ENCODE measurements at regions not wholly inside any gene's neighbourhood (a gene's known extent, or its start where the extent isn't known, plus 50 kb on each side); places are given as distances from the start of the nearest gene placed in this dataset.

DNA sequence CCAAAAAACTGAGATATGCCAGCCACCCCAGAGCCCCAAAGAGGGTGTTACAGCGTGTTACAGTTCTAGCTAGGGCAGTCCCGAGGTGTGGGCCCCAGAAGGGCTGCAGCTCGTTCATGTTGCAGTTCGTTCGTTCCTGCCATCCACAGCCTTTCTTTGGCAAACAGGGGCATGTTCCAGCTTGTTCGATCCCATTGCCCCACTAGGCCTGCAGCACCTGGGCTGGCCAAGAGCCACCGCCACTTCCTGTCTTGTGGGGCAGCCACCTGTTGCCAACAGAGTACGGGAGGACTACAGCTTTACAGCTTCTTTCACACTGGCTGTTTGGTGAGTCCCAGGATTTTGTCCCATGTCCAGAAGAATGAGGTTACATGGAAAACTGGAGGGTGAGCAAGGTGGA lies 198.1 kb downstream of the MMUT start:
- intact Hi-C loops (cut with DNase I; ENCODE audit: low total_unique reads), result no loop called here
- no peak overlapping the region for H3K4me3 ChIP-seq
- no peaks in the 10 kb centered on the region for H3K4me1 ChIP-seq
- no peaks in the 10 kb centered on the region for H3K36me3 ChIP-seq
- TF ChIP-seq POLR2AphosphoS5 (IDR thresholded peaks at IDR 0.05) (no peak), POLR2A (IDR thresholded peaks at IDR 0.05) (no peak), CTCF (IDR thresholded peaks at IDR 0.05) (no peak)
- H3K27me3 ChIP-seq, result no peaks in the 10 kb centered on the region
- H3K9me3 ChIP-seq, result no peaks in the 10 kb centered on the region
- no peak overlapping the region for H3K27ac ChIP-seq
- no peak for DNase-seq (ENCODE audit: low spot score in 2 of 2)

- H3K9me3 ChIP-seq, result no peaks in the 10 kb centered on the region
- H3K27ac ChIP-seq, result no peak overlapping the region
- intact Hi-C loops (cut with DNase I; ENCODE audit: low total_unique reads), result no loop called here
- no peak overlapping the region for H3K4me3 ChIP-seq
- H3K27me3 ChIP-seq, result no peaks in the 10 kb centered on the region
- no peaks in the 10 kb centered on the region for H3K4me1 ChIP-seq
- DNase-seq (ENCODE audit: low spot score in 2 of 2), result no peak
- H3K36me3 ChIP-seq, result no peaks in the 10 kb centered on the region
- TF ChIP-seq POLR2AphosphoS5 (IDR thresholded peaks at IDR 0.05), result no peak
- TF ChIP-seq POLR2A (IDR thresholded peaks at IDR 0.05), result no peak
- no peak for TF ChIP-seq CTCF (IDR thresholded peaks at IDR 0.05)
Measured at GRCh38 chr6:49264496-49264895, 198.6 kb downstream of the MMUT start.

- Histone ChIP-seq H3K4me1 (no peaks in the 10 kb centered on the region), H3K27me3 (no peaks in the 10 kb centered on the region), H3K4me3 (no peak overlapping the region), H3K9me3 (no peaks in the 10 kb centered on the region), H3K27ac (no peak overlapping the region), H3K36me3 (no peaks in the 10 kb centered on the region)
- intact Hi-C loops (cut with DNase I; ENCODE audit: low total_unique reads), result no loop called here
- no peak for DNase-seq (ENCODE audit: low spot score in 2 of 2)
- TF ChIP-seq POLR2AphosphoS5 (IDR thresholded peaks at IDR 0.05) (no peak), POLR2A (IDR thresholded peaks at IDR 0.05) (no peak), CTCF (IDR thresholded peaks at IDR 0.05) (no peak)
Measured at GRCh38 chr6:49257549-49257948, 205.5 kb downstream of the MMUT start.

DNA sequence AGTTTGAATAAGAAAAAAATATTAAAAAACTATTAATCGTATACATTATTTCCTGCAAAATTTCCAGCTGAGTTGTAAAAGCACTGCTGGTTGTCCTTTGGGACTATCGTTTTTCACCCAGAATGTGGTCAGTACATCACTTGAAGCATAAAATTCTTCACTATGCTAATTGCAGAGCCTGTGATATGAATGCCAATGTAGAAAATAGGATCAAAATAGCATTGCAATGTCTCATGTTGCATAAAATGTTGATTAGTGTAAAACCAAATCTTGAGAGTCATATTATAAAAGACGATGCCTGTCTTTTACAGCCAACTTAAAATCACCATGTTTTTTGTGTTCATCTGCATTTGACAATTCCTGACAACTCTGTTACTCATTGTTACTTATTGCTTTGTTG lies 207.7 kb downstream of the MMUT start:
- DNase-seq (ENCODE audit: low spot score in 2 of 2), result no peak

DNA sequence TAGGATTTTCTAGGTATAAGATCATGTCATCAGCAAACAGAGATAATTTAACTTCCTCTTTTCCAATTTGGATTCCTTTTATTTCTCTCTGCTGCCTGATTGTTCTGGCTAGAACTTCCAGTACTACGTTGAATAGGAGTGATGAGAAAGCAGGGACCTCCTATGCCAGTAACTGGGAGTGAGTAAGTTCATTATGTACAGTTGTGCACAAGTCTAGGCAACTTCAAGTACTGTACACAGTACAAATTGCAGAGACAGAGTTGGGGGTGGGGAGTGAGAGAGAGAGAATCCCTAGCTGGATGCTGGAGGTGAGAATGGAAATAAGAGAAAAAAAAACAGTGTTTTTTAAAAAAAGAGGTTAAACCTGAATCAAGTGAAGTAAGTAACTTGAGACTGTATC lies 210.2 kb downstream of the MMUT start:
- Histone ChIP-seq H3K4me3 (no peak overlapping the region), H3K27me3 (no peaks in the 10 kb centered on the region), H3K9me3 (no peaks in the 10 kb centered on the region), H3K27ac (no peak overlapping the region), H3K4me1 (no peaks in the 10 kb centered on the region), H3K36me3 (no peaks in the 10 kb centered on the region)
- intact Hi-C loops (cut with DNase I; ENCODE audit: low total_unique reads), result no loop called here
- TF ChIP-seq POLR2A (IDR thresholded peaks at IDR 0.05) (no peak), POLR2AphosphoS5 (IDR thresholded peaks at IDR 0.05) (no peak), CTCF (IDR thresholded peaks at IDR 0.05) (no peak)
- DNase-seq (ENCODE audit: low spot score in 2 of 2), result no peak

More for the DNA sequence above, 207.7 kb downstream of the MMUT start:
- no peak overlapping the region for H3K4me3 ChIP-seq
- no peaks in the 10 kb centered on the region for H3K4me1 ChIP-seq
- intact Hi-C loops (cut with DNase I; ENCODE audit: low total_unique reads), result no loop called here
- no peaks in the 10 kb centered on the region for H3K9me3 ChIP-seq
- no peak overlapping the region for H3K27ac ChIP-seq
- TF ChIP-seq POLR2AphosphoS5 (IDR thresholded peaks at IDR 0.05) (no peak), CTCF (IDR thresholded peaks at IDR 0.05) (no peak), POLR2A (IDR thresholded peaks at IDR 0.05) (no peak)
- H3K27me3 ChIP-seq, result no peaks in the 10 kb centered on the region
- no peaks in the 10 kb centered on the region for H3K36me3 ChIP-seq
